DOHH2 (cell line): ENCODE measurements at regions not wholly inside any gene's neighbourhood (a gene's known extent, or its start where the extent isn't known, plus 50 kb on each side); places are given as distances from the start of the nearest gene placed in this dataset.

Experiments used
- H3F3A ChIP-seq: fragments of 200-600 bp; sonication (generic), shearing (Covaris generic); 2 replicates; pipeline ENCODE4 v1.6.0; 2016; ENCODE audit warnings: antibody characterized with exemption, mild to moderate bottlenecking; ENCODE audit not compliant: control insufficient read depth, insufficient read depth
- H3K27ac ChIP-seq: fragments of 200-600 bp; sonication (generic); 2 replicates; pipeline ENCODE4 v1.5.1; 2014; ENCODE audit warnings: low read depth, mild to moderate bottlenecking, low read length, moderate library complexity
- H3K27me3 ChIP-seq: fragments of 200-600 bp; sonication (generic); 2 replicates; pipeline ENCODE4 v1.6.1; 2014; ENCODE audit warnings: mild to moderate bottlenecking, low read length, mixed read lengths; ENCODE audit not compliant: control insufficient read depth
- H3K36me3 ChIP-seq: fragments of 200-600 bp; sonication (generic); 2 replicates; pipeline ENCODE4 v1.6.1; 2014; ENCODE audit warnings: mild to moderate bottlenecking, low read length, moderate library complexity, mixed read lengths; ENCODE audit not compliant: control insufficient read depth
- H3K4me1 ChIP-seq: fragments of 200-600 bp; sonication (generic); 2 replicates; pipeline ENCODE4 v1.6.1; 2014; ENCODE audit warnings: mild to moderate bottlenecking, low read length, mixed read lengths; ENCODE audit not compliant: control insufficient read depth
- H3K4me2 ChIP-seq: fragments of 200-600 bp; sonication (generic); 2 replicates; pipeline ENCODE4 v1.6.0; 2014; ENCODE audit warnings: mild to moderate bottlenecking, low read length, moderate library complexity
- H3K4me3 ChIP-seq: fragments of 200-600 bp; sonication (generic); 2 replicates; pipeline ENCODE4 v1.5.1; 2014; ENCODE audit warnings: mild to moderate bottlenecking, low read length, mixed read lengths
- H3K79me2 ChIP-seq: fragments of 200-600 bp; sonication (generic); 2 replicates; pipeline ENCODE4 v1.6.1; 2014; ENCODE audit warnings: mild to moderate bottlenecking, low read length, mixed read lengths; ENCODE audit not compliant: control insufficient read depth
- H3K9me2 ChIP-seq: fragments of 200-600 bp; sonication (generic); replicated peaks from 2 replicates; pipeline ENCODE4 v1.6.1; 2014; ENCODE audit warnings: mild to moderate bottlenecking, low read length, mixed read lengths; ENCODE audit not compliant: control insufficient read depth
- H3K9me3 ChIP-seq: fragments of 200-600 bp; sonication (generic); 2 replicates; pipeline ENCODE4 v1.6.1; 2014; ENCODE audit warnings: antibody characterized with exemption, low read length, mixed read lengths; ENCODE audit not compliant: control insufficient read depth, insufficient read depth
- H4K20me1 ChIP-seq: fragments of 200-600 bp; sonication (generic); 2 replicates; pipeline ENCODE4 v1.6.0; 2014; ENCODE audit warnings: low read depth, mild to moderate bottlenecking, antibody characterized with exemption, low read length, moderate library complexity; ENCODE audit not compliant: control insufficient read depth, insufficient read depth
- EZH2phosphoT487 ChIP-seq: fragments of 200-600 bp; sonication (generic); IDR thresholded peaks from 2 replicates; pipeline ENCODE4 v1.6.1; 2017; ENCODE audit warnings: borderline replicate concordance, mild to moderate bottlenecking, antibody characterized with exemption, low read length, moderate library complexity, mixed read lengths
- TF ChIP-seq, protein P1 (sequence below): fragments of 200-600 bp; sonication (generic); IDR thresholded peaks from one replicate; pipeline ENCODE4 v1.5.1; 2014; ENCODE audit warnings: antibody characterized with exemption, mild to moderate bottlenecking, low read depth, low read length; ENCODE audit not compliant: poor library complexity, severe bottlenecking

DNA sequence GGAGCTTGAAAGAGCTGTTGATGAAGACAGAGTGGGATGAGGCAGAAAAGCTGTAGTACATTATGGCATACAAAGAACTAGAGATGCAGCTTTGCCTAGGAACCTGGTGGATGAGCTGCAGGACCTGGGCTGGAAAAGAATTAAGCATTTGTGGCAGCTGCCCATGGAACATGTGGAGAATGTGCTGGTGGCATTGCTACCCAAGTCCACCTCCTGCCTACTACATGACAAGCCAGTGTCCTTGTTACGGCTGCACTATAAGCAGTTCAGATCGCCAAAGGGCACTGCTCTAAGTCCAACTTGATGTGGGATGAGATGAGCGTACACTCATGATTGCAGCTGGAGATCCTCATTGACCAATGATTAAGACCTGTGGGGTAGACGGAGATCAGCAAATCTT, 81.1 kb upstream of the ADPGK start:
- Histone ChIP-seq H3K27me3 (peaks cover 15% of the 10 kb centered on the region), H3F3A (no peaks in the 10 kb centered on the region), H3K79me2 (no peaks in the 10 kb centered on the region), H3K36me3 (no peaks in the 10 kb centered on the region), H3K9me3 (no peaks in the 10 kb centered on the region), H3K4me3 (no peak overlapping the region), H3K4me2 (no peak overlapping the region), H3K9me2 (no peaks in the 10 kb centered on the region), H4K20me1 (no peaks in the 10 kb centered on the region), H3K4me1 (no peaks in the 10 kb centered on the region), H3K27ac (no peak overlapping the region)
- no peak for TF ChIP-seq EZH2phosphoT487
- TF ChIP-seq, protein P1, sequence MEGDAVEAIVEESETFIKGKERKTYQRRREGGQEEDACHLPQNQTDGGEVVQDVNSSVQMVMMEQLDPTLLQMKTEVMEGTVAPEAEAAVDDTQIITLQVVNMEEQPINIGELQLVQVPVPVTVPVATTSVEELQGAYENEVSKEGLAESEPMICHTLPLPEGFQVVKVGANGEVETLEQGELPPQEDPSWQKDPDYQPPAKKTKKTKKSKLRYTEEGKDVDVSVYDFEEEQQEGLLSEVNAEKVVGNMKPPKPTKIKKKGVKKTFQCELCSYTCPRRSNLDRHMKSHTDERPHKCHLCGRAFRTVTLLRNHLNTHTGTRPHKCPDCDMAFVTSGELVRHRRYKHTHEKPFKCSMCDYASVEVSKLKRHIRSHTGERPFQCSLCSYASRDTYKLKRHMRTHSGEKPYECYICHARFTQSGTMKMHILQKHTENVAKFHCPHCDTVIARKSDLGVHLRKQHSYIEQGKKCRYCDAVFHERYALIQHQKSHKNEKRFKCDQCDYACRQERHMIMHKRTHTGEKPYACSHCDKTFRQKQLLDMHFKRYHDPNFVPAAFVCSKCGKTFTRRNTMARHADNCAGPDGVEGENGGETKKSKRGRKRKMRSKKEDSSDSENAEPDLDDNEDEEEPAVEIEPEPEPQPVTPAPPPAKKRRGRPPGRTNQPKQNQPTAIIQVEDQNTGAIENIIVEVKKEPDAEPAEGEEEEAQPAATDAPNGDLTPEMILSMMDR, result no peak

DNA sequence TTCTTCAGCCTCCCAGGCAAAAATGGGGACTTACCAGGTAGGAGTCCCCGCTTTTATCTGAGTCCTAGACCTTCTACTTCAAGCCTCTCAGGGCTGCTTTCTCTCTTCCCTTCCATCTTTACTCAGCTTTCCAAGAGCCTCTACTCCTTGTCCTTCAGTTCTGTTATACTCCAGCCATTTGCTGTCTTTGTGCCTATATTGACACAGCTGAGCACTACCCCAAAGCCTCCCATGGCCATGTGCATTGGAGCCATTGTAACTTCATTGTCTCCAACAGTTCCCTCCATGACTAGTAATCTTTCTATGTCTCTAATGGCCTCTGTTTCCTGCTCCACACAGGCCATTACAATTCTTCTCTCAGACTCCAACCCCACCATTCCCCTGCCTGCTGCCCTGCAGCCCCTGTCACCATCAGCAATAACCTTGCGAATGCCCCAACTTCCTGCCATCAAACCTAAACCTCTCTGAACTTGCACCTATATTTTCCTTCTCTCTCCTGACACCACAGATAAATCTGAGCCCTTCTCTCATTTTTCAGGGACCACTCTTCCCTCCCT, 77.9 kb upstream of the ADPGK start:
- Histone ChIP-seq H3K4me2 (no peak overlapping the region), H3K4me3 (no peak overlapping the region), H3K36me3 (no peaks in the 10 kb centered on the region)

DNA sequence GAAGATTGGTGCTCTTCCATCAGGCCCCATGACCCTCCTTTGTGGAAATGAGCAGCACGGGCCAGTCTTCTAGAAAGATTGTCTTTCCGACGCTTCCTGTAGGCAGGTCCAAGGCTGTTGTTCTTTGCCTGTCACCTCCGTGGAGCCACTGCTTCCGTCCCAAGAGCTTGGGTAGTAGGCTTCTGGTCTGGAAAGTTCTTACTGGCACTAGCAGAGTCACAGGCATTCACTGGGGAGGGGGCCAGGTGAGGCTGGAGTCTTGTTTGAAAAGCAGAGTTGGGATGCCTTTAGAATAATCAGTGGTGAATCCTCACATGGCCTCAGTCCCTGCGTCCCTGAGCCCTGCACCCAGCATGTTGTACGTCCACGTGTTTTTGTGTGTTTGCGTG, 76.2 kb upstream of the ADPGK start:
- H3K4me2 ChIP-seq, result no peak overlapping the region
- H3K27me3 ChIP-seq, result no peaks in the 10 kb centered on the region
- H3K9me2 ChIP-seq, result no peaks in the 10 kb centered on the region
- H4K20me1 ChIP-seq, result no peaks in the 10 kb centered on the region
- no peaks in the 10 kb centered on the region for H3K79me2 ChIP-seq
- no peaks in the 10 kb centered on the region for H3F3A ChIP-seq
- H3K27ac ChIP-seq, result no peak overlapping the region
- no peak for TF ChIP-seq EZH2phosphoT487
- TF ChIP-seq, protein P1, result no peak
- no peaks in the 10 kb centered on the region for H3K36me3 ChIP-seq
- H3K9me3 ChIP-seq, result no peaks in the 10 kb centered on the region
- H3K4me1 ChIP-seq, result no peaks in the 10 kb centered on the region
- H3K4me3 ChIP-seq, result no peak overlapping the region

More for the DNA sequence above, 77.9 kb upstream of the ADPGK start:
- Histone ChIP-seq H3F3A (no peaks in the 10 kb centered on the region), H3K27ac (no peak overlapping the region), H3K9me3 (no peaks in the 10 kb centered on the region), H3K79me2 (no peaks in the 10 kb centered on the region), H3K27me3 (no peaks in the 10 kb centered on the region), H3K9me2 (no peaks in the 10 kb centered on the region), H4K20me1 (no peaks in the 10 kb centered on the region), H3K4me1 (no peaks in the 10 kb centered on the region)
- TF ChIP-seq, protein P1, result no peak
- no peak for TF ChIP-seq EZH2phosphoT487
